Lower lobe of right lung (tissue), 2 donors: ENCODE measurements at regions not wholly inside any gene's neighbourhood (a gene's known extent, or its start where the extent isn't known, plus 50 kb on each side); places are given as distances from the start of the nearest gene placed in this dataset.

Experiments
- ATAC-seq, 2 donors: fragments of 200-7000 bp; cut with Tn5 transposase; one replicate each; pipeline ENCODE4 v1.9.1; 2020 to 2022; ENCODE audit warnings: mild to moderate bottlenecking in 2 of 2, moderate library complexity in 2 of 2
- DNase-seq: peaks from one replicate; pipeline ENCODE4 v3.0.0-alpha.2; 2020
- H3K27ac ChIP-seq: fragments of 200-600 bp; one replicate; pipeline ENCODE4 v1.8.0; 2022
- H3K27me3 ChIP-seq: fragments of 200-600 bp; one replicate; pipeline ENCODE4 v1.8.0; 2022; ENCODE audit warnings: low read depth
- H3K36me3 ChIP-seq: fragments of 200-600 bp; one replicate; pipeline ENCODE4 v1.8.0; 2022; ENCODE audit warnings: mild to moderate bottlenecking
- H3K4me1 ChIP-seq: fragments of 200-600 bp; one replicate; pipeline ENCODE4 v1.8.0; 2022
- H3K4me3 ChIP-seq: fragments of 200-600 bp; one replicate; pipeline ENCODE4 v1.8.0; 2022; ENCODE audit warnings: mild to moderate bottlenecking
- H3K9me3 ChIP-seq: fragments of 200-600 bp; one replicate; pipeline ENCODE4 v1.8.0; 2022
- intact Hi-C: fragments of 100-400 bp; cut with DNase I; formaldehyde crosslinking; loops from one replicate; pipeline ENCODE4 v1.11.0; 2022
- TF ChIP-seq, protein P1 (sequence below): fragments of 200-600 bp; IDR thresholded peaks from one replicate; pipeline ENCODE4 v1.8.0; 2022; ENCODE audit warnings: antibody characterized with exemption, mild to moderate bottlenecking
- donor health status: DM: no; HTN: yes; CAD: no; lungs with severe emphysema.

DNA sequence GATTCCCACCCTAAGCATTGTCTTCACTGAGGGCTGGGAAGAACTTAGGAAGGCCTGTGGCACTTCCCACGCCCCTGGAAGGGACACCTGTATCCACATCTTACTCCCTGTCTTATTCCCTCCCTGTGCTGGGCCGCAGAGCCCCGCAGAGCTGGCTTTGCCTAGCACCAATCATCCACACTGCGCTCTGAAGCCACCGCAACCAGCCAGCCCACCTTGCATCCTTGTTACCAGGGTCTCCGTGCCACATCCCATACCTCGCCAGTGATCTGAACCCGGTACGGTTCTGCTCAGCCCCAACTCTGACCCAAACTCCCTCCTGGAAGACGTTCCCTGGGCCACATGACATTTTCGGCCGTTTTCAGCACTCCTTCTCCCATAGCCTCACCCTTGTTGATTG is 101.4 kb upstream of the PITRM1 start:
- H3K4me3 ChIP-seq: no peak overlapping the region
- H3K27ac ChIP-seq: no peak overlapping the region
- TF ChIP-seq, protein P1, sequence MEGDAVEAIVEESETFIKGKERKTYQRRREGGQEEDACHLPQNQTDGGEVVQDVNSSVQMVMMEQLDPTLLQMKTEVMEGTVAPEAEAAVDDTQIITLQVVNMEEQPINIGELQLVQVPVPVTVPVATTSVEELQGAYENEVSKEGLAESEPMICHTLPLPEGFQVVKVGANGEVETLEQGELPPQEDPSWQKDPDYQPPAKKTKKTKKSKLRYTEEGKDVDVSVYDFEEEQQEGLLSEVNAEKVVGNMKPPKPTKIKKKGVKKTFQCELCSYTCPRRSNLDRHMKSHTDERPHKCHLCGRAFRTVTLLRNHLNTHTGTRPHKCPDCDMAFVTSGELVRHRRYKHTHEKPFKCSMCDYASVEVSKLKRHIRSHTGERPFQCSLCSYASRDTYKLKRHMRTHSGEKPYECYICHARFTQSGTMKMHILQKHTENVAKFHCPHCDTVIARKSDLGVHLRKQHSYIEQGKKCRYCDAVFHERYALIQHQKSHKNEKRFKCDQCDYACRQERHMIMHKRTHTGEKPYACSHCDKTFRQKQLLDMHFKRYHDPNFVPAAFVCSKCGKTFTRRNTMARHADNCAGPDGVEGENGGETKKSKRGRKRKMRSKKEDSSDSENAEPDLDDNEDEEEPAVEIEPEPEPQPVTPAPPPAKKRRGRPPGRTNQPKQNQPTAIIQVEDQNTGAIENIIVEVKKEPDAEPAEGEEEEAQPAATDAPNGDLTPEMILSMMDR: no peak
- no peaks in the 10 kb centered on the region for H3K4me1 ChIP-seq
- no peaks in the 10 kb centered on the region for H3K27me3 ChIP-seq
- no peaks in the 10 kb centered on the region for H3K9me3 ChIP-seq
- ATAC-seq (no peak), DNase-seq (no peak)
- H3K36me3 ChIP-seq: no peaks in the 10 kb centered on the region
- intact Hi-C loops: no loop called here

DNA sequence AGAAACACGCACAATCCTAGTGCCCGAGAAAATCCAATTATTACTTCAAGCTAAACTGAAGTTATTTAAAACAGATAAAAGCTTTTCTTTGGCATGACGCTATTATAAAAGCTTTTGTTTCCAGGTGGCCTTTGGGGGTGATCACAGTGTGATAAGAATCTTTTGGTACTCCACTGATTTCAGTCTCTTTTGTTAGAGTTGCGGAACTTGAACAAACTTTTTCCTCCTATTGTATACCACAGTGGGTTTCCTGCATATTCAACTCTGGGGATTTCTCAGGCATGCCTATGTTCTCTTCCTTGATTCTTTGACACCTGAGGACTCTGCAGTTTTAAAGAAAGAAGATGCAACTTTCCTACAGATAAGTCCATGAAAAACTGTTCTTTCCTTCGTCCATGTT is 99.7 kb upstream of the PITRM1 start:
- no peak for ATAC-seq
- intact Hi-C loops: no loop called here
- H3K9me3 ChIP-seq: no peaks in the 10 kb centered on the region
- no peak overlapping the region for H3K27ac ChIP-seq
- TF ChIP-seq, protein P1: no peak
- DNase-seq: no peak
- H3K27me3 ChIP-seq: no peaks in the 10 kb centered on the region
- no peaks in the 10 kb centered on the region for H3K36me3 ChIP-seq
- H3K4me1 ChIP-seq: no peaks in the 10 kb centered on the region
- H3K4me3 ChIP-seq: no peak overlapping the region

- Histone ChIP-seq H3K9me3 (no peaks in the 10 kb centered on the region), H3K4me1 (no peaks in the 10 kb centered on the region), H3K27ac (no peak overlapping the region), H3K4me3 (no peak overlapping the region), H3K36me3 (no peaks in the 10 kb centered on the region), H3K27me3 (no peaks in the 10 kb centered on the region)
- intact Hi-C loops: no loop called here
- ATAC-seq: no peak
- no peak for DNase-seq
- TF ChIP-seq, protein P1: no peak
Observed at GRCh38 chr10:3271354-3272115, 99.0 kb upstream of the PITRM1 start.

DNA sequence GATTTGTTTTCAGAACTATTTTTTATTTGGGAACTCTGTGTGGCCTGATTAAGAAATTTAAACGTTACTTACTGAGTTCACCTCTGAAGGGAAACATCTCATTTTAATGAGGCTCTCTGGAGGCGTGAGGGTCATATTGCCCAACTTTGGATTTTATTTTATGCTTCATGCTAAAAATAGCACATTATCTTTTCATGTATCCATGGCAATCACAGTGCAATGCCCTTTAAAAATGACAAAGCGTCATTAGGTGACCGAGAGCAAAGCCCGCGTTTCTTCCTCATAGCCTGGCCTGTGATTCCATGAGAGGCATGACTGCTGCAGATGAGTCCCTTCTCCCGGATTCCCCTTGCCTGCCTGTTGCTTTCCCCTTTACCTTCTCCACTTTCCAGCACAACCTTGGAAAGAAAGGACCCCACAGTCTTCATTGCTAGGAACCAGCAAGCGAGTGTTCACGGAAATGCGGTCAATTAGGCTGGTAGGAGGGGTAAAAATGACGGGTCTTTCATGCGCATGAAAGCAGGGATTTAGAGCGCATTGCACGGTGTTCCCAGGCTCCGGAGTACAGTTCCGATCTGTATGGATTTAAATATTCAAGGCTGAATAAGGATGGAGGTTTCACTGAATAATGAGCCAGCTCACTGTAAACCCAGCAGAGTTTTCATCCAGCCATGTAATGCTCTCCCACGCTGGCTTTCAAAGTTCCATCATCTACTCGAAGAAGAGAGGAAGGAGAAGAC is 98.2 kb upstream of the PITRM1 start:
- H3K9me3 ChIP-seq: no peaks in the 10 kb centered on the region
- DNase-seq (no peak), ATAC-seq (no peak)
- H3K36me3 ChIP-seq: no peaks in the 10 kb centered on the region
- H3K27ac ChIP-seq: no peak overlapping the region
- no peaks in the 10 kb centered on the region for H3K4me1 ChIP-seq
- TF ChIP-seq, protein P1: no peak
- H3K4me3 ChIP-seq: no peak overlapping the region
- intact Hi-C loops: no loop called here
- H3K27me3 ChIP-seq: no peaks in the 10 kb centered on the region

DNA sequence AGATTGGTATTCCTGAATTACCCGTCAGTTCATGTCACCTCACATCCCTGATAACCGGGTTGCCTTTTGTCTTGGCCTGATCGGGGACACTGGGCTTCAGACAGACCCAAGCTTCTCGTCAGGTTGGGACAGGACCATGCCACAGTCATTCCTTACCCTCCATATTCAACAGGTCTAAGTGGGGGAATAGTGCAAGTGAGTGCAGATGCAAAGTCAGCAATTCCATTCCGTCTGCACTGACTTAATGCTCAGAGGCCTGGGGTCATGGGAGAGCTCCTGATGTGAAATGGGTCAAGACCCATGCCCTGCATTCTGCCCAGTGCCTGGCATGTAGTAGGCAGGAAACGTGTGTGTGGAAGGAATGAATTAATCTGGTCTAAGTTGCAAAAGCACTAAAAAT is 95.4 kb upstream of the PITRM1 start:
- H3K9me3 ChIP-seq: no peaks in the 10 kb centered on the region
- H3K27me3 ChIP-seq: no peaks in the 10 kb centered on the region
- intact Hi-C loops: no loop called here
- H3K27ac ChIP-seq: no peak overlapping the region
- H3K4me3 ChIP-seq: no peak overlapping the region
- TF ChIP-seq, protein P1: no peak
- peaks cover 14% of the 10 kb centered on the region for H3K4me1 ChIP-seq
- DNase-seq (no peak), ATAC-seq (no peak)
- H3K36me3 ChIP-seq: no peaks in the 10 kb centered on the region
